GM10248 (cell line): ENCODE measurements at regions not wholly inside any gene's neighbourhood (a gene's known extent, or its start where the extent isn't known, plus 50 kb on each side); places are given as distances from the start of the nearest gene placed in this dataset.

Experiments used
- CTCF ChIA-PET: fragments of 300-600 bp; sonication (Branson Sonifier 250); formaldehyde crosslinking; extraction: SDS; loops from one replicate; lab custom pipeline; 2021; ENCODE audit warnings: antibody characterized with exemption; lab: Yijun Ruan, JAX
- POLR2A ChIA-PET: fragments of 350-650 bp; sonication (Branson Sonifier 250); formaldehyde crosslinking; extraction: SDS; loops from one replicate; lab custom pipeline; 2020; ENCODE audit warnings: antibody characterized with exemption; lab: Yijun Ruan, JAX
- DNase-seq: peaks from one replicate; pipeline ENCODE4 v3.0.0; 2012; ENCODE audit errors: extremely low spot score
- CTCF ChIP-seq: IDR thresholded peaks from 2 replicates; pipeline ENCODE4 v1.5.1; 2012; ENCODE audit warnings: mild to moderate bottlenecking, low read depth; ENCODE audit errors: extremely low read depth, missing control alignments, control extremely low read depth

- no peak for DNase-seq
- ChIA-PET POLR2A (no interaction called here), CTCF (interaction anchor here (1.3 kb wide), 1 partner anchor 40 kb away, joined by 4 read pairs; no protein-coding TSS in a partner anchor)
- no peak for TF ChIP-seq CTCF
Observed at GRCh38 chr14:94863366-94863765, 93.5 kb upstream of the GSC start.

GRCh38 chr14:94857950-94858349 lies 88.0 kb upstream of the GSC start:
- POLR2A ChIA-PET = no interaction called here
- CTCF ChIA-PET = no interaction called here
- no peak for TF ChIP-seq CTCF
- no peak for DNase-seq

DNA sequence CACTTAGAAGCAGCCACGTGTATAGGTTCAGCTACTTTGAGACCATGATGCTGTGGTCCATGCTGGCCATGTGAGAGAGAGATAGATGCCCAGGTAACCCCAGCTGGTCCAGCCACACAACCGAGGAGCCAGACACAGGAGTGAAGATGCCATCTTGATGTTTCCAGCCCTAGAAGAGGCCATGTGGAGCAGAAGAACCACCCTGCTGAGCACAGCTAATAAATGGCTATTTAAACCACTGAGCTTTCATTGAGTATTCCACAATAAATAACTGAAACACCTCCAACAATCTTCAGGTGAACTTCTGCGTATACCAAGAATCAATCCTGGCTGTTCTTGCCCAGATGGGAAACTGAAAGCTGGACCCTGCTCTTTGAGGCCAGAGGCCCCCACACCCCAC lies 84.0 kb upstream of the GSC start:
- ChIA-PET CTCF (no interaction called here), POLR2A (no interaction called here)
- no peak for TF ChIP-seq CTCF
- DNase-seq = no peak

- ChIA-PET CTCF (interaction anchor here (1.3 kb wide), 1 partner anchor 11 kb away, joined by 3 read pairs; no protein-coding TSS in a partner anchor), POLR2A (no interaction called here)
- DNase-seq = no peak
- no peak for TF ChIP-seq CTCF
Observed at GRCh38 chr14:94850309-94851211, 80.6 kb upstream of the GSC start.

DNA sequence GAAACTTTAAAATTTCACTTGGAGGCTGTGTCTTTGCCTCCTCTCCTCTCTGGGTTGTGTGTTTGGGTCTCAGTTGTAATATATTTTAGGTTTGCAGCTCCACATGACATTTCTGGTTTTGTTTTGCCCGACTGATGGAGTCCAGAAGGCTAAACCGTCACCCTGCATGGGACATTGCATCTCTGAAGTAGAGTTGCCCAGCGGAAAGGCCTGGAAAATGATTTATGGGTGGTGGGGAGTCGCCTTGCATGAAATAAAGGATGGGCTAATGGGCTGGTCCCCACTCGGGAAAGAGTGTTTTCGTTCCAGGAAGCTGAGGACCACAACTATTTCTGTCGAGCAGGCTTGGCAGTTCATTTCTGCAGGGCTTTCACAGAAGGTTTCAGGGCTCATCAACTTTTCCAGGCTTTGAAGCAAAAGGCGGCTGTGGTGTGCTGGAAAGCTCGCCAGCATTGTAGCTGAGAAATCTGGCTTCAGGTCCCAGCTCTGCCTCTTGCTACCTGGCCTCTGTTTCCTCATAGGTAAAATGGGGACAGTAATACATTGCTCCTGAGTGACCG lies 74.8 kb upstream of the GSC start:
- CTCF ChIA-PET = interaction anchor here (1.2 kb wide), 1 partner anchor 17 kb away, joined by 3 read pairs; no protein-coding TSS in a partner anchor
- POLR2A ChIA-PET = no interaction called here
- DNase-seq = no peak
- TF ChIP-seq CTCF = no peak

GRCh38 chr14:94840467-94840866 lies 70.6 kb upstream of the GSC start:
- ChIA-PET POLR2A (no interaction called here), CTCF (no interaction called here)
- TF ChIP-seq CTCF = no peak
- DNase-seq = no peak
